Gastrocnemius medialis (tissue), 4 donors: ENCODE measurements at regions not wholly inside any gene's neighbourhood (a gene's known extent, or its start where the extent isn't known, plus 50 kb on each side); places are given as distances from the start of the nearest gene placed in this dataset.

Experiments used
- CTCF ChIP-seq, 5 experiments: fragments of 450-650 bp in 3 of 5; fragments of 200-600 bp in 2 of 5; sonication (generic) in 2 of 5; IDR thresholded peaks in 4 of 5; conservative IDR thresholded peaks in 1 of 5; 1 replicate in 4 of 5; 2 replicates in 1 of 5; pipeline ENCODE4 v1.5.1; 2016 to 2019; ENCODE audit warnings: antibody characterized with exemption in 5 of 5, mild to moderate bottlenecking in 3 of 5, moderate library complexity in 3 of 5
- POLR2A ChIP-seq, 2 donors: fragments of 450-650 bp; IDR thresholded peaks; one replicate each; pipeline ENCODE4 v1.6.1; 2017; ENCODE audit warnings: antibody characterized with exemption in 2 of 2, mild to moderate bottlenecking in 2 of 2, moderate library complexity in 2 of 2

GRCh38 chr5:74013222-74013621, 387.2 kb downstream of the ARHGEF28 start:
- no peak for TF ChIP-seq POLR2A (IDR thresholded peaks at IDR 0.05)
- no peak for TF ChIP-seq CTCF (IDR thresholded peaks at IDR 0.05 in 4 of 5, conservative IDR thresholded peaks at IDR 0.05 in 1 of 5)
